Pancreas (tissue), 10 donors: ENCODE measurements at regions not wholly inside any gene's neighbourhood (a gene's known extent, or its start where the extent isn't known, plus 50 kb on each side); places are given as distances from the start of the nearest gene placed in this dataset.

ENCODE experiments used
- ATAC-seq, 4 donors: fragments of 200-7000 bp; cut with Tn5 transposase; one replicate each; pipeline versions ENCODE4 v1.8.0 to v1.9.1; 2020; ENCODE audit warnings: mild to moderate bottlenecking in 4 of 4, moderate library complexity in 4 of 4
- DNase-seq, 6 donors: peaks; one replicate each; pipeline ENCODE4 v3.0.0-alpha.2; 2020
- FAIRE-seq: peaks from 2 replicates; lab custom pipeline; 2012; peaks lifted over from hg19 to GRCh38; lab: Jason Lieb, UNC
- H3K27ac ChIP-seq, 4 donors: fragments of 200-600 bp; sonication (generic); 1 replicate in 3 of 4; 2 replicates in 1 of 4; pipeline versions ENCODE4 v1.5.0 to v1.8.0; 2020
- H3K27me3 ChIP-seq, 4 donors: fragments of 200-600 bp; one replicate each; pipeline ENCODE4 v1.8.0; 2021
- H3K36me3 ChIP-seq, 3 donors: fragments of 200-600 bp; sonication (generic) in 1 of 3; one replicate each; pipeline versions ENCODE4 v1.5.0 to v1.8.0; 2020 to 2021
- H3K4me1 ChIP-seq, 3 donors: fragments of 200-600 bp; one replicate each; pipeline ENCODE4 v1.8.0; 2021
- H3K4me3 ChIP-seq, 4 donors: fragments of 200-600 bp; sonication (generic) in 2 of 4; one replicate each; pipeline versions ENCODE4 v1.5.0 to v1.8.0; 2020 to 2021
- H3K9me3 ChIP-seq, 4 donors: fragments of 200-600 bp; one replicate each; pipeline ENCODE4 v1.8.0; 2021
- CTCF ChIP-seq, 4 donors: fragments of 200-600 bp; sonication (generic) in 3 of 4; IDR thresholded peaks; one replicate each; pipeline versions ENCODE4 v1.5.0 to v1.8.0; 2021; ENCODE audit warnings: antibody characterized with exemption in 4 of 4
- WGBS, 2 donors: extraction: QIAGEN DNeasy Blood & Tissue Kit; methylation state at CpG; one replicate each; pipeline ENCODE4 v1.1.7; 2013; 5-methylcytosine and 5-hydroxymethylcytosine counted together
- intact Hi-C, 3 donors: fragments of 100-400 bp; cut with DNase I; formaldehyde crosslinking; loops; one replicate each; pipeline versions ENCODE4 v1.11.1 to v1.14.2; 2022
- donor health status: healthy with polysubstance abuse.
- donor health status: DM: no; HTN: no; CAD: no; lungs with moderate emphysema.
- donor health status: DM: no; HTN: no; CAD: no.
- donor health status: control.
- donor health status: control.
- donor health status: Bipolar disorder and iron deficiency.
- donor health status: DM: yes; HTN: yes; CAD: no.
- donor health status: DM: no; HTN: no; CAD: no.
- donor health status: DM: no; HTN: no; CAD: no.
- donor health status: DM: yes; HTN: yes; CAD: no.

- 82 to 87% methylated on average over 2 of the region's 2 CpGs for WGBS, 2 donors
- TF ChIP-seq CTCF (IDR thresholded peaks at IDR 0.05): no peak
- FAIRE-seq: peak; percentile 9
- no peak for ATAC-seq
- Histone ChIP-seq H3K27me3 (no peaks in the 10 kb centered on the region), H3K4me1 (no peaks in the 10 kb centered on the region), H3K9me3 (no peaks in the 10 kb centered on the region), H3K4me3 (no peak overlapping the region), H3K27ac (no peak overlapping the region), H3K36me3 (no peaks in the 10 kb centered on the region)
- intact Hi-C loops: no loop called here
- DNase-seq: no peak
Observed at GRCh38 chr21:15993951-15994350, 264.2 kb downstream of the USP25 start.

- no peak for DNase-seq
- WGBS, 2 donors: 81 to 89% methylated on average over 4 of the region's 4 CpGs
- no peaks in the 10 kb centered on the region for H3K36me3 ChIP-seq
- no peak for TF ChIP-seq CTCF (IDR thresholded peaks at IDR 0.05)
- ATAC-seq: no peak
- H3K27ac ChIP-seq: no peak overlapping the region
- no peaks in the 10 kb centered on the region for H3K27me3 ChIP-seq
- no peaks in the 10 kb centered on the region for H3K4me1 ChIP-seq
- no peak for FAIRE-seq
- H3K9me3 ChIP-seq: no peaks in the 10 kb centered on the region
- intact Hi-C loops: no loop called here
- H3K4me3 ChIP-seq: no peak overlapping the region
Observed at GRCh38 chr21:15999741-16000140, 270.0 kb downstream of the USP25 start.

DNA sequence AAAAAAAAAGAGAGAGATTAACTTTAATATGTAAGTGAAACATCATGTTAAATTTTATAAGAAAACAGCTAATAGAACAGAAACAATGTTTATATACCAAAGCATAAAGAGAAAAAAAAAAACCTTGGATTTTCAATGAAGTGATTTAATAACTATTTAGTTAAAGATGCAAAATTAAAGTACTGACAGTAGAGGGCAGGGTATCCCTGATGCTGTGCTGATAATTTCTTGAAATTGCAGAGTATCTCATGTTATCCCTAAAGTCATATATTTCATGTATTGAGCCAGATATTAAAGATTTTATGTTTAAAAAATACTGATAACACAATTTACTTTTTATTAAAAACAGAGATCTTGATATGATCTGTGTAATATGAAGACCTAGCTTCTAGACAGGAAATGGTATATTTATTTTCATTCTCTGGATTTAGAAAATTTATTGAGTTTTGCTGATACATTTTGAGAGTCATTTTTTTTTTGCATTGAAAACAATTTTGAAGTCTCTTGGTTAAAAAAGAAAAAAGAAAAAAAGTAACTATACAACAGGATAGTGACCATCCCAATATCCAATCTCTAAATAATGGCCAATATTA, 273.2 kb downstream of the USP25 start:
- no peak overlapping the region for H3K27ac ChIP-seq
- no peaks in the 10 kb centered on the region for H3K4me1 ChIP-seq
- no peak for FAIRE-seq
- no peaks in the 10 kb centered on the region for H3K36me3 ChIP-seq
- no peak for ATAC-seq
- no peak for TF ChIP-seq CTCF (IDR thresholded peaks at IDR 0.05)
- H3K9me3 ChIP-seq: no peaks in the 10 kb centered on the region
- no peaks in the 10 kb centered on the region for H3K27me3 ChIP-seq
- intact Hi-C loops: no loop called here
- DNase-seq: no peak
- H3K4me3 ChIP-seq: no peak overlapping the region

GRCh38 chr21:16004086-16004485, 274.3 kb downstream of the USP25 start:
- DNase-seq (no peak), FAIRE-seq (no peak), ATAC-seq (no peak)
- no peak overlapping the region for H3K27ac ChIP-seq
- H3K4me3 ChIP-seq: no peak overlapping the region
- intact Hi-C loops: no loop called here
- H3K9me3 ChIP-seq: no peaks in the 10 kb centered on the region
- no peaks in the 10 kb centered on the region for H3K4me1 ChIP-seq
- no peaks in the 10 kb centered on the region for H3K36me3 ChIP-seq
- no peaks in the 10 kb centered on the region for H3K27me3 ChIP-seq
- no peak for TF ChIP-seq CTCF (IDR thresholded peaks at IDR 0.05)
- 43 to 62% methylated on average over 5 of the region's 5 CpGs for WGBS, 2 donors

- Histone ChIP-seq H3K27me3 (no peaks in the 10 kb centered on the region), H3K4me3 (no peak overlapping the region), H3K27ac (no peak overlapping the region), H3K9me3 (no peaks in the 10 kb centered on the region), H3K36me3 (no peaks in the 10 kb centered on the region), H3K4me1 (no peaks in the 10 kb centered on the region)
- intact Hi-C loops: no loop called here
- DNase-seq: no peak
- no peak for TF ChIP-seq CTCF (IDR thresholded peaks at IDR 0.05)
- no peak for FAIRE-seq
- 68 to 87% methylated on average over 7 of the region's 7 CpGs for WGBS, 2 donors
- no peak for ATAC-seq
Observed at GRCh38 chr21:16004523-16004922, 274.7 kb downstream of the USP25 start.
